GM12878 (cell line): ENCODE measurements at regions not wholly inside any gene's neighbourhood (a gene's known extent, or its start where the extent isn't known, plus 50 kb on each side); places are given as distances from the start of the nearest gene placed in this dataset.

Experiments
- ATAC-seq: fragments of 200-7000 bp; cut with Tn5 transposase; 3 replicates; pipeline ENCODE4 v1.9.1; 2020; ENCODE audit warnings: mild to moderate bottlenecking, moderate library complexity
- BruUV-seq: library from RNA; stranded (reverse); fragments of 400-500 nt; replicated peaks from 2 replicates; lab custom pipeline; 2021; lab: Mats Ljungman, UMichigan
- CTCF ChIA-PET: fragments of 300-600 bp; sonication (Branson Sonifier 250); formaldehyde crosslinking; extraction: SDS; loops from one replicate; lab custom pipeline; 2021; ENCODE audit warnings: inconsistent platforms; lab: Yijun Ruan, JAX
- POLR2A ChIA-PET: fragments of 350-600 bp; formaldehyde crosslinking; extraction: SDS; loops from one replicate; lab custom pipeline; 2021; ENCODE audit warnings: inconsistent platforms; lab: Charles Lee
- RAD21 ChIA-PET: fragments of 300-600 bp; sonication (Branson Sonifier 250); formaldehyde crosslinking; loops from one replicate; lab custom pipeline; 2023; ENCODE audit warnings: antibody characterized with exemption; ENCODE audit not compliant: unreplicated experiment; lab: Charles Lee
- SMC1A ChIA-PET: fragments of 300-600 bp; sonication (Branson Sonifier 250); formaldehyde crosslinking; loops from one replicate; lab custom pipeline; 2023; ENCODE audit not compliant: unreplicated experiment, uncharacterized antibody; lab: Charles Lee
- DNase-seq: peaks from one replicate; pipeline ENCODE4 v3.0.0-alpha.2; 2011; ENCODE audit warnings: low read depth, low spot score
- FAIRE-seq: peaks from 3 replicates; lab custom pipeline; 2011; peaks lifted over from hg19 to GRCh38; lab: Jason Lieb, UNC
- H2AFZ ChIP-seq: 2 replicates; pipeline ENCODE4 v1.6.0; 2011; ENCODE audit warnings: low read depth, low read length, control low read depth; ENCODE audit not compliant: control insufficient read depth
- H3K27ac ChIP-seq: 2 replicates; pipeline ENCODE4 v1.5.1; 2011; ENCODE audit warnings: control low read depth; ENCODE audit not compliant: control insufficient read depth, insufficient read depth
- H3K27me3 ChIP-seq, 2 experiments: replicated peaks in 1 of 2; 2 replicates each; pipeline versions ENCODE4 v1.6.0 to v1.6.1; 2011; ENCODE audit warnings: low read length in 1 of 2; ENCODE audit not compliant: control insufficient read depth in 2 of 2, insufficient read depth in 2 of 2
- H3K36me3 ChIP-seq, 2 experiments: 2 replicates each; pipeline ENCODE4 v1.5.1; 2011; ENCODE audit warnings: low read length in 1 of 2; ENCODE audit not compliant: control insufficient read depth in 2 of 2, insufficient read depth in 2 of 2
- H3K4me1 ChIP-seq: 2 replicates; pipeline ENCODE4 v1.6.1; 2011; ENCODE audit warnings: mild to moderate bottlenecking, low read length, moderate library complexity, mixed read lengths; ENCODE audit not compliant: control insufficient read depth, insufficient read depth
- H3K4me2 ChIP-seq: 2 replicates; pipeline ENCODE4 v1.6.0; 2011; ENCODE audit warnings: control low read depth; ENCODE audit not compliant: control insufficient read depth, insufficient read depth
- H3K4me3 ChIP-seq: fragments of 200-600 bp; sonication (generic); 2 replicates; pipeline ENCODE4 v1.5.1; 2016
- H3K79me2 ChIP-seq: 2 replicates; pipeline ENCODE4 v1.6.0; 2011; ENCODE audit warnings: low read length; ENCODE audit not compliant: control insufficient read depth, insufficient read depth
- H3K9ac ChIP-seq: 2 replicates; pipeline ENCODE4 v1.8.0; 2011; ENCODE audit warnings: low read length, control low read depth, mixed read lengths; ENCODE audit not compliant: control insufficient read depth, insufficient read depth
- H3K9me3 ChIP-seq: replicated peaks from 3 replicates; pipeline ENCODE4 v1.5.1; 2011; ENCODE audit warnings: mild to moderate bottlenecking, low read length; ENCODE audit not compliant: control insufficient read depth, insufficient read depth
- H4K20me1 ChIP-seq: 2 replicates; pipeline ENCODE4 v1.6.0; 2011; ENCODE audit not compliant: control insufficient read depth, insufficient read depth
- CBFB ChIP-seq: IDR thresholded peaks from 2 replicates; pipeline ENCODE4 v1.6.1; 2016; ENCODE audit warnings: antibody characterized with exemption, low read depth
- GATAD2B ChIP-seq: fragments of 450-650 bp; conservative IDR thresholded peaks from 2 replicates; pipeline ENCODE4 v1.6.1; 2017; ENCODE audit warnings: low read depth, mild to moderate bottlenecking, moderate library complexity
- JUND ChIP-seq: IDR thresholded peaks from 2 replicates; pipeline ENCODE4 v1.6.1; 2012; ENCODE audit warnings: low read depth, mild to moderate bottlenecking, low read length, improper control_type of control experiment, moderate library complexity
- MXI1 ChIP-seq: fragments of 150-350 bp; IDR thresholded peaks from 2 replicates; pipeline ENCODE4 v1.6.1; 2011; ENCODE audit warnings: low read depth, mild to moderate bottlenecking, inconsistent platforms, low read length, improper control_type of control experiment
- POU2F2 ChIP-seq: IDR thresholded peaks from 3 replicates; pipeline ENCODE4 v1.6.1; 2011; ENCODE audit warnings: low read depth, mild to moderate bottlenecking, low read length, borderline replicate concordance
- RB1 ChIP-seq: fragments of 450-650 bp; formaldehyde crosslinking; IDR thresholded peaks from 2 replicates; pipeline ENCODE4 v1.6.1; 2017; ENCODE audit warnings: mild to moderate bottlenecking, borderline replicate concordance
- TBL1XR1 ChIP-seq: IDR thresholded peaks from 2 replicates; pipeline ENCODE4 v1.6.1; 2012; ENCODE audit warnings: low read depth, low read length, improper control_type of control experiment
- ZBTB33 ChIP-seq: fragments of 450-650 bp; IDR thresholded peaks from 2 replicates; pipeline ENCODE4 v1.6.1; 2017; ENCODE audit warnings: mild to moderate bottlenecking
- ZBTB4 ChIP-seq: fragments of 450-650 bp; formaldehyde crosslinking; IDR thresholded peaks from 2 replicates; pipeline ENCODE4 v1.4.0; 2022; ENCODE audit warnings: mild to moderate bottlenecking, moderate library complexity
- WGBS: methylation state at CpG from one replicate; pipeline ENCODE4 v1.1.6; 2016; ENCODE audit warnings: low lambda C conversion rate; ENCODE audit not compliant: insufficient replicate concordance, insufficient coverage; ENCODE audit errors: missing lambda C conversion rate; 5-methylcytosine and 5-hydroxymethylcytosine counted together
- in situ Hi-C: fragments of 300-500 bp; cut with MboI; formaldehyde crosslinking; loops from 9 replicates; pipeline ENCODE4 v1.14.3; 2018; ENCODE audit warnings: mixed read lengths
- intact Hi-C: fragments of 100-400 bp; cut with micrococcal nuclease; formaldehyde crosslinking; loops from one replicate; pipeline ENCODE4 v1.14.2; 2022; ENCODE audit not compliant: unreplicated experiment

- 0% methylated on average over 1 of the region's 1 CpG for WGBS
- intact Hi-C loops = no loop called here
- H3K4me1 ChIP-seq = no peaks in the 10 kb centered on the region
- in situ Hi-C loops = no loop called here
- TF ChIP-seq GATAD2B = no peak
- no peak for TF ChIP-seq MXI1
- TF ChIP-seq POU2F2 = no peak
- TF ChIP-seq RB1 = no peak
- no peak for TF ChIP-seq ZBTB4 (CRISPR knock-in tag)
- no peak for TF ChIP-seq CBFB
- no peak for TF ChIP-seq TBL1XR1
- TF ChIP-seq ZBTB33 = no peak
- TF ChIP-seq JUND = no peak
- no peak overlapping the region for H3K27ac ChIP-seq
- no peaks in the 10 kb centered on the region for H3K27me3 ChIP-seq
- BruUV-seq = no TSS peak
- no peak overlapping the region for H2AFZ ChIP-seq
- H3K9ac ChIP-seq = no peak overlapping the region
- ChIA-PET POLR2A (no interaction called here), CTCF (no interaction called here), RAD21 (no interaction called here), SMC1A (no interaction called here)
- no peaks in the 10 kb centered on the region for H4K20me1 ChIP-seq
- no peaks in the 10 kb centered on the region for H3K36me3 ChIP-seq
- H3K9me3 ChIP-seq = no peaks in the 10 kb centered on the region
- ATAC-seq = no peak
- H3K4me2 ChIP-seq = no peak overlapping the region
- no peak for DNase-seq
- no peak for FAIRE-seq
- H3K4me3 ChIP-seq = no peak overlapping the region
- H3K79me2 ChIP-seq = no peaks in the 10 kb centered on the region
Observed at GRCh38 chr12:60308366-60308991, 712.6 kb downstream of the SLC16A7 start.
